ENCODE measurements at regions not wholly inside any gene's neighbourhood (a gene's known extent, or its start where the extent isn't known, plus 50 kb on each side); places are given as distances from the start of the nearest gene placed in this dataset.

DNA sequence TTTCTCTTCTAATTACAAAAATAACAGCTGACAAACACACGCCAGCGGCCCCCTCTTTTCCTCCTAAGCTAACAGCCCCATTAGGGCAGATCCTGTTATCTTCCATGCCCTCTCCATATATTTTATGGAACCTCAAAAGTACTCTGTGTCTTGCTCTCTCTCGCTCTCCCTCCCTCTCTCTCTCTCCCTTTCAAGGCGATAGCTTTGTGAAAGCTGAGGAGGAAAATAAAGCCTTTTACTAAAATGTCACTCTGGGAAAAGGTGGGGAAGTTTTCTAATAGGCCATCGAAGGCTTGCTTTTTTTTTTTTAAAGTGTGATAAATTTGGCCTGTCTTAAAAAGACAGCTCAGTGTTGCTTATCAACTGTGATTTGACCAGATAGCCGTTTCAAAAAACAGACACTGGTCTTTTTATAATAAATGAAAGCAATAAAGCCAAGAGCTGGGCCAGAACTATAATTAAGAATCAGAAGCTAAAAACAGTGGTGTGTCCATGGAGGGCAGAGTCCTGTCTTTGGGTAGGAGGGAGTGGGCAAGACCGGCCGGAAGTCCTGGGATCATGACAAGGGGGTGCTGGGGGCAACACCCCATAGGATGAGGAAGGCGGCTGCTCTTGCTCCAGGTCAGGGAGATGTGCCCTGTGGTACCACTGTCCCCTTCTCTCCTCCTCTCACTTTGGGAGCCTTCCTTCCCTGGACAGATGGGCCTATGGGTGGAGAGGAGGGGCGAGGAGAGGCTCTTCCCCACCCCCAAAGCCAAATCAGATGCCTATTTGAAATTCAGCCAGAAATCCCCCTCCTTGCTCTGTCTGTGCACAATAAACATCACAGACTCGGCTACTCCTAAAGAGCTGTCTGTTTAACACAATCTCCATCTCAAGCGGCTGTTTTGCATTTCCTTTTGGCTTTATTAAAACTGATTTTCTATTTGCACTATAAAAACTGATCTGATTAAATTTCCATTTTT lies 267.2 kb downstream of the BUD13 start:
- in situ Hi-C loops (cut with HindIII; ENCODE audit: low pct_unique_long_range_greater_than_20kb, low sequenced_read_pairs) = no loop called here
- no peak for DNase-seq (ENCODE audit: low read depth)

DNA sequence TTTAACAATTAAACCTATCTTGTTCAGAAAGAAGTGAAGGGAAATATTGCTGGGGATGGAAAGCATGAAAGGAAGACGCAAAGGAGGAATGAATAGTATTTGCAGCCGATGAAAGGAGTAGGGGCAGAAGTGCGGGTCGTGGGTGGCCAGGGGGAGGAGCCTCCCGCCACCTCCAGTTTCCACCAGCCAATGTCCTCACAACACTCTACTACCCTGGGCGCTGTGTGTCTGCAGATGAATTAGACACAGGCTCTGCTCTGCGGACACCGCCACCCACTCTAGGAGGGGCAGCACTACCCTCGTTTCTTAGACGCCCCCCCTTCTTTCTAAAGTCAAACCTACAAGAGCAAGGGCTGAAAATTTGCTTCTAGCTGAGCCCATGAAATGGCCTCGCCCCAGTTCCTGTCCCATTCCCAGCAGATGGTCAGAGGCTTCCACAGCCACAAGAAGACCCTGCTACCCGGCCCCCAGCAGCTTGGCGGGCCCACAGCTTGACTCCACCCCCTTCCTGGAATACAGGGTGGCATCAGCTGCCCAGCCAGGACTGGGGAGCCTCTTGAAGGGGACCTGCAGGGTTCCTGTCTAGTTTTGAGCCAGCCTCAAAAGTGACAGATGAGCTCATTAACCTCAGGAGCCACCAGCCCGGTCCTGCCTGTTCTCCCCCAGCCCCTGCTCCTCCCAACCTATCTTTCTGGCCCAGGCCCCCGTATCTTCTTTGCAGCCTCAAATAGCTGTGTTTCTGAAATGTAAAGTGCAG lies 268.1 kb downstream of the BUD13 start:
- in situ Hi-C loops (cut with HindIII; ENCODE audit: low pct_unique_long_range_greater_than_20kb, low sequenced_read_pairs) = no loop called here

DNA sequence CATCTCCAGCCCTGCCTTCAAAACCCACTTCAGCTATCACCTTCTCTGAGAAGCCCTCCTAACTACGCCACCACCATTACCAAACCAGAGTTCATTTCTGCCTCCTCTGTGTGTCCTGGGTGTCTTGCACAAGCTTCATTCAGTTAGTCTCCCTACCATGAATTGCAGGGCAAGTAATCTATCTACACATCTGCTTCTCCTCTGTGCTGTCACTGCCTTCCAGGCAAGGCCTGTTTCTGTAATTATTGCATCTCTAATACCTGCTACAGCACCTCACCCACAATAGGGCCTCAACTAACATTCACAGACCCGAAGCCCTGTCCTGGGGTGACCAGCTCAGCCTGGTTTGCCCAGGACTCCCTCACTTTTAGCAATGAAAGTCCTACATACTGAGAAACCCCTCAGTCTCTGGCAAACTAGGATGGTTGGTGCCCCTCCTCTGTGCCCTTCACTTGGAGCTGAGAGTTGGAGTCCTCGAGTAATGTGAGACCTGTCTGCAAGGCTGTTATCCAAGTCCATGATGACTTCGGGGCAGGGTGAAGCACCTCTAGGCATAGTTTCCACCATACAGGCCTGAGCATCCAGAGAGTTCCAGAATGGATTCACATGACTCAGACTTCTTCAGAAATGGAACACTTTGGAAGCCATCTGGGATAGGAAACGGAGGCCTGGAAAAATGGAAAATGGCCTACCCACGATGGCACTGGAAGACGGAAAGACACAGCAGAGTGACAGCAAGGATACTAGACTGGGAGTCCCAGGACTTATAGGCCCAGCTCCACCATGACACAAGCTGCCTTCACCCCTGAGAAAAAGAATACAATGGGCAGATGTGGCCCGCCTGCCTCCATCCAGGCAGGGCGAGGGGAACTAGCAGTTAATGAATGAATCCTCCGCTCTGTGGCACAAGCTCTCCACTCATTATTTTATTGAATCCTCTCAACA lies 269.3 kb downstream of the BUD13 start:
- no peak for DNase-seq (ENCODE audit: low read depth)
- in situ Hi-C loops (cut with HindIII; ENCODE audit: low pct_unique_long_range_greater_than_20kb, low sequenced_read_pairs) = no loop called here

More for the DNA sequence above, 268.1 kb downstream of the BUD13 start:
- no peak for DNase-seq (ENCODE audit: low read depth)

DNA sequence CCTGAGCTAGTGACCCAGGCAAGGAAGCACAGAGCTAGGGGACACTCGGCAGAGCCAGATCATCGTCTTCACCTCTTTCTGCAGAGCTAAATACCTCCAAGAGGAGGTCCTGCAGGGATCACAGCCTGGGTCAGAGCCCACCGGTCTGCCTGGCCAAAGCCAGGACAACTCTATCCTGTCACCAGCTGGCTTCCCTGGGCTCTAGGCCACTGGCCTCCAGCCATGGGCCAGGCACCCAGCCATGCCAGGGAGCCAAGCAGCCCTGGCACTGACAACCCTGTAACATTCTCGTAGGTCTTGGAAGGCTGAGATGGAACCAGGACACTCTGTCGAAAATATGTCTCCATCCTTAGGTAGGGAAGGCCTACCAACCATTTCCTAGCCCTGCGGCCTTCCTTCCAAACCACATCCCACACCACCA lies 270.1 kb downstream of the BUD13 start:
- DNase-seq (ENCODE audit: low read depth) = no peak
- in situ Hi-C loops (cut with HindIII; ENCODE audit: low pct_unique_long_range_greater_than_20kb, low sequenced_read_pairs) = no loop called here

DNA sequence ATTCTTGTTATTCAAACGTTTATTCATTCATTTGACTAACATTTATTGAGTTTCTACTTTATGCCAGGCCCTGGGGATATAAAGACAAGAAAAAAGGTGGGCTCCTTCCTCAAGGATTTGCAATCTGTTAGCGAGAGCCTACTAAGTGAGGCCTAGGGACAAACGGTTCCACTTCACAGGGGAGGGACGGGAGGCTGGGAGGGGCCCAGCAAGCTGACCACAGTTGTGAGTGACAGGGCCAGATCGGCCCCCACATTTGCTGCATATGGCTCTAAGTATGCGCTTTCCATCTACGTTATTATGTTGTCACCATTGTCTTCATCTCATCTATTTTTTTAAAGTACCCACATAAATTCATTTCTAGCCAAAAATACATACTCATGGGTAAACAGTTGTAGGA lies 271.1 kb downstream of the BUD13 start:
- DNase-seq (ENCODE audit: low read depth) = no peak
- in situ Hi-C loops (cut with HindIII; ENCODE audit: low pct_unique_long_range_greater_than_20kb, low sequenced_read_pairs) = no loop called here

DNA sequence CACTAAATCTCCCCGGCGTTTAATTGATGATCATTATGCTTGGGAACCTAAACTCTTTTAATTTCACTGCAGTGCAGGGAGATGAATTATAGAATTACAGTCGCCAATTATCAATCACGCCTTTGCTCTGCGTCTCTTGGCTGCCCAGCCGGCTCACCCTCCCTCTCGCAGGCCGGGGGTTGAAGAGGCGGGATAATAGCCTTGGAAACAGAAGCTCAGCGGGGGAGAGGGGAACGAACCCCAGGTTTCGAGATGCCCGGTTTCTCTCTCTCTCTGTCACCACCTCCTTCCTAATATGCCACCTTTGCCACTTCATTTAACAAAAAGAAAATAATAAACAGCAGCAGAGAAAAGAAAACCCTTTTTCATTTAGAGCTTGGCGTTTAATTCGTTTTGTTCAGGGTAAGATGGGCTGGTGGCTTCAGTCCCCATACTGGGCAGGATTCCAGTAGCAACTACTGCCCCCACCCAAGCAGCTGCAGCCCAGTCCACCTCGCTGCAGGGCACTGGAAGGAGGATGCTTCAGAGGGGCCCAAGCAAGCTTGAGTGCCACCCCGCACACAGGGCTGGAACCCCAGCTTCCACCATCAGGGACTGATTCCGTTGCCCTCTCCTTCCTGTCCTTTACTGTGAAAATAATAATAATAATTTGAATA lies 271.7 kb downstream of the BUD13 start:
- in situ Hi-C loops (cut with HindIII; ENCODE audit: low pct_unique_long_range_greater_than_20kb, low sequenced_read_pairs) = no loop called here
- no peak for DNase-seq (ENCODE audit: low read depth)

DNA sequence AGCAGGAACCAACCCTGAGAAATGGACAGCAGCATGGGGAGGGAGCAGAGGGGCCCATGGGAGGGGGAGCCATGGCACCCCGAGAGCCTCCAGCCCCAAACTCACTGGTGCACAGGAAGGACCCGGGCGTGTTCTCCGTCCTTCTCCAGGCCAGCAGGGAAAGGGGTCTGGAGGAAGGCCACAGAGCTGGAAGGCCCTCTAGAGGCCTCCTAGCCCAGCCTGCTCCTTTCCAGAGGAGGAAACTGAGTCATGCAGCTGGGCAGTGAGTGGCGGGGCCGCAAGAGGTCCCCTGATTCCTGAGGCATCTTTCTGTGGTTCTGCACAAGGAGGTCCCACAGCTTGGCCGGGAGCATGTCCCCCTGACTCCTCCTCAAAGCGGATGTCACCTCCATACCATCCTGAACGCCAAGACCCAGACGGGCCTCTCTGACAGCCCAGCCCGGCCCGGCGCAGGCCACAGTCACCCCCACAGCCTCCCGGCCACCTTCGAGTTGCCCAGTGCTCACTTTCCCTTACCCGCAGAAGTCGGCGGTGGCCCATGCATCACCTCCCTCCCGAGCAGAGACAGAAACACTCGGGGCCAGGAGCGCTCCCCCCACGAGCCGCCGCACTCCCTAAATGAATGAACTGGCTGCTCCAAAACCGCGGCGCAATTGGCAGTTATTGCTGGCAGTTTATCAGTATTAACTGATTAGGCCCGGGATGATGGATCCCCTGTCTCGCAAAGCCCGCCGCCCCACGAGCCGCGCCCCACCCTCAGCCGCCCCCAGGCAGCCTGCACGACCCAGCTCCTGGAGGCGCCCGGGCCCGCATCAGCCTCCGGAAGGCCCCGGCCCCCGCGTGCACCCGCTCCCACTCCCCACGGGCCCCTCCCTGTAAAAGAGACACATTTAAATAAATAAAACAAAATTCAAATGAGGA lies 272.5 kb downstream of the BUD13 start:
- in situ Hi-C loops (cut with HindIII; ENCODE audit: low pct_unique_long_range_greater_than_20kb, low sequenced_read_pairs) = no loop called here
- DNase-seq (ENCODE audit: low read depth) = no peak

DNA sequence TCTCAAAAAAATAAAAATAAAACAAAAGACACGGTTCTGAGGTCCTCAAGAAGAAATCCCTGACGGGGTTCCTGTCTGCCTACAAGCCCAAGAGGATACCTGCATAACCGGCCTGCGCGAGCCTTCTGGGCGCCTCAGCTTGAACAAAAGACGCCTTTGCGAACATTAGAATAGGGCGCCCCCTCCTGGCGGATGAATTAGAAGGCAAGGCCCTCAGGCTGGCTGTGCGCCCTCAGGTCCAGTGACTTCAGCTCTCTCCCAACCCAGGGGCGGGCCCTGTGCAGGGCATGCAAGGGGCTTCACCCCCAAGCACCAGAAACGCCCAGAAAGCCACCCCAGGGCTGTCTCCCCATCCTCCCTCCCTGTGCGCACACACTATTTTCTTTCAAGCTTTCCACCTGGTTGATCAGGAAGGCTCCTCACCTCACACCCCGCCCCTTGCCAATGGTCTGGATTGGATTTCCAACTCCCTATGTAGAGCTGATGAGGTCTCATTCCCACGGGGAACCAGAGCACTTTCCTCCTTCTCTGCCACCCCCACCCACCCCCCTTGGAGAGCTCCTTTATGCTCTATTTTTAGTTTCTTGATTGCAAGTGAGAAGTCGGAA lies 273.3 kb downstream of the BUD13 start:
- in situ Hi-C loops (cut with HindIII; ENCODE audit: low pct_unique_long_range_greater_than_20kb, low sequenced_read_pairs) = no loop called here
- peak; percentile 3 for DNase-seq (ENCODE audit: low read depth)

DNA sequence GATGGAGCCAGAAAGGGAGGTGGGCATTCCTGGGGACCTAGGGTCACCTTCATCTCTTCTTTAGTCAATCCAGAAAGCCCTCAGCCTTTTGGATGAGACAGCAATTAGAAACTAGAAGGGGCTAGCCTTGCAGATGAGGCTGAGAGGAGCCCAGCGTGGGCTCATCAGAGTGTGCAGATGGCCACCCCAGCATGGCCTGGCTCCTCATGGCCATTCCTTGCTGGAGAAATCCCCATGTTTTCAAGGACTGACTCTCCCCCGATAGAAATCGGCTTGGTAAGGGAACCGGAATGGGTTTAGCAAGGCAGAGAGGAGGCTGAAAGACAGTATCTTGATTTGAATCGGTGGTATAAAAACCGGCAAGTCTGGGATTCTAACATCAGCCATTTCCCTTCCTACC lies 274.6 kb downstream of the BUD13 start:
- in situ Hi-C loops (cut with HindIII; ENCODE audit: low pct_unique_long_range_greater_than_20kb, low sequenced_read_pairs) = no loop called here
- no peak for DNase-seq (ENCODE audit: low read depth)

DNA sequence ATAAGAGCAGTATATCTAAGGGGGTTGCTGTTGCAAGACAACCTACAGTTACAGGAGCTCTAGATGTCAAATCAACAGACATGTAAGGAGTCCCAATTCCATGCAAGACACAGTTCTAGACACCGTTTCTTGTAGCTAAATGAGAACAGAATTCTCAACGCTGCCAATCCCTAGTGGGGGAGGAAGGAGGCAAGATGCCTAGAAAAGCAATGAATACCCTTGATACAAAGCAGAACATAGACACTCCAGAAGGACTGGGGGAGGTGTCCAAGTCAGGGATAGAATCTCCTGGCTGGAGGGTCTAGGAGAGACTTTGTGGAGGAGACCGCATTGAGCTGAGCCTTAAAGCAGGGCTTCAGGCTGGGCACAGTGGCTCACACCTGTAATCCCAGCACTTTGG lies 280.2 kb downstream of the BUD13 start:
- no peak for DNase-seq (ENCODE audit: low read depth)
- in situ Hi-C loops (cut with HindIII; ENCODE audit: low pct_unique_long_range_greater_than_20kb, low sequenced_read_pairs) = no loop called here

DNA sequence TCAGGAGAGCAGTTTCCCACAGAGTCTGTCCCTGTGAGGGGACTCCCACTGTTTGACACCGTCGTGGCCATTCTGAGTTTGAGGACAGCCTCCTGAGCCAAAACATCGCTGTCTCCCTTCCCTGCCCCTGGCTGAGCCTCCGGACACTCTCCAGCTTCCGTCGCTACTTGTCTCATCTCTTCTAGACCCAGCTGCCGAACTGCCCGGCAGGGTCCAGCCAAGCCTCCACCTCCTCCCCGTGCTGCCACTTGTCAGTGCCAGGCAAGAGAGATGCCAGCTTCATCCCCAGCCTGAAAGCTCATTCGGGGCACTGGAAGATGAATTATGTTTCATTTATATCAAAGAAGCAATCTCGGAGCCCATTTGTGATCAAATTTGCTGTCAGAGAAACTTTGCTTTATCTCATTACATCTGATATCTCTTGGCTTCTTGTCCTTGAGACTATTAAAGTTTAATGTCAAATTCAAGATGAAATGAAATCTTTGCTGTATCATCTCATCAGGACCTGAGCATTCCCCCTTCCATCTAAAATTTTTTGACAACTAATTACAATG lies 283.9 kb downstream of the BUD13 start:
- in situ Hi-C loops (cut with HindIII; ENCODE audit: low pct_unique_long_range_greater_than_20kb, low sequenced_read_pairs) = no loop called here
- no peak for DNase-seq (ENCODE audit: low read depth)

DNA sequence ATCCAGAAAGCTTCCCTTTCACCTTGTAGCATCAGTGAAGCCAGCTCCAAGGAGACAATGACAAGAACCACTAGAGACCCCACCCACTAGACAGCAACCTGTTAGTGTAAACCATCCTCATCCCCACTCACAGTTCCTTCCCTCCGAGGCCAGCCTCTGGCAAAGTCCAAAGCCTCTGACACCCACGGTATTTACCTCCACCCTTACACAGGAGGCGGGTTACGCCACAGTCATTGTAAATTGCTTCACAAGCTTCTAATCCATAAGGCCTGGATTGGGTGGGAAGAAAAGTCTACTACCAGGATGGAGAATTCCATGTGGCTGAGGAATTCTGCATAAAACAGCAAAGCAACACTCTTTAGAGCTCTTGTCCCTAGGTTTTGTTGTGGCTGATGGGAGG lies 287.4 kb downstream of the BUD13 start:
- in situ Hi-C loops (cut with HindIII; ENCODE audit: low pct_unique_long_range_greater_than_20kb, low sequenced_read_pairs) = no loop called here

DNA sequence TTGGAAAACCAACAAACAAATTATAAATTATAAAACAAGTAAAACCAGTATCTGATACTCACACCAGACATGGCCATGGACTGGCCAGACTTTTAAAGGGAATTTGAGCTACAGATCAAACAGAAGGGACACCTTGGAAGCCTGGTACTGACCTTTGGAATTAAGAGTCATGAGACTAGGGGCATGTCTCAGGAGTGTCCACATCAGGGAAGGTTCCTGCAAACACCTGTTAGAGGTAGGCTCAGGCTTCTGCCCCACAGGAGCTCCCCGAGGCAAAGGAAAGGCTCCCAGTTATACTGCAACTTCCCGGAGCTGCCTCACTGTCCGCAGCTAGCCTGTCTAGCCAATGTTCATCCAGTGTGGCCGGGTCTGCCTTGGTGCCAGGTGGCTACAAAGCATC lies 290.1 kb downstream of the BUD13 start:
- in situ Hi-C loops (cut with HindIII; ENCODE audit: low pct_unique_long_range_greater_than_20kb, low sequenced_read_pairs) = no loop called here
- DNase-seq (ENCODE audit: low read depth) = no peak

More for the DNA sequence above, 287.4 kb downstream of the BUD13 start:
- no peak for DNase-seq (ENCODE audit: low read depth)

DNA sequence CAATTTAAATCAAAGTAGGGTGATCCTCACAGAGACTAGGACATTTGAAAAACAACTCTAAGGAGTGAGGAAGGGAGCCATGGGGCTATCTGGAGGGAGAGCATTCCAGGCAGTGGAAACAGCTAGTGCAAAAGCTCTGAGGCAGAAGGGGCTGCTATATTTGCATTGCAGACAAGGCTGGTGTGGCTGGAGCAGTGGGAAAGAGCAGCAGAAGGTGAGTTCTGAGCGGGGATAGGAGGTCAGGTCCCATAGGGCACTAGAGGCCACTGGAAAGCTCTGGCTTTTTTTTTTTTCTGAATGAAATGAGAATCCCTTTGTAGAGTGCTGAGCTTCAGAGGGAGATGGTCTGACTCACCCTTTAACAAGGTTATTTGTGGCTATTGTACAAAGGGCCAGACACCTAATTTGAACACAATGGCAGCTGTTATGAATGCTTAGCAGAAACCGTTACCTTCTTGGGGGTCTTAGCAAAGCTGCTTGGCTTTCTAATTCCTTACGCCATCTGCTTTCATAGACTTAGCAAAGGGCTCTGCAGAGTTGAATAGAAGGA lies 291.6 kb downstream of the BUD13 start:
- no peak for DNase-seq (ENCODE audit: low read depth)
- in situ Hi-C loops (cut with HindIII; ENCODE audit: low pct_unique_long_range_greater_than_20kb, low sequenced_read_pairs) = no loop called here

DNA sequence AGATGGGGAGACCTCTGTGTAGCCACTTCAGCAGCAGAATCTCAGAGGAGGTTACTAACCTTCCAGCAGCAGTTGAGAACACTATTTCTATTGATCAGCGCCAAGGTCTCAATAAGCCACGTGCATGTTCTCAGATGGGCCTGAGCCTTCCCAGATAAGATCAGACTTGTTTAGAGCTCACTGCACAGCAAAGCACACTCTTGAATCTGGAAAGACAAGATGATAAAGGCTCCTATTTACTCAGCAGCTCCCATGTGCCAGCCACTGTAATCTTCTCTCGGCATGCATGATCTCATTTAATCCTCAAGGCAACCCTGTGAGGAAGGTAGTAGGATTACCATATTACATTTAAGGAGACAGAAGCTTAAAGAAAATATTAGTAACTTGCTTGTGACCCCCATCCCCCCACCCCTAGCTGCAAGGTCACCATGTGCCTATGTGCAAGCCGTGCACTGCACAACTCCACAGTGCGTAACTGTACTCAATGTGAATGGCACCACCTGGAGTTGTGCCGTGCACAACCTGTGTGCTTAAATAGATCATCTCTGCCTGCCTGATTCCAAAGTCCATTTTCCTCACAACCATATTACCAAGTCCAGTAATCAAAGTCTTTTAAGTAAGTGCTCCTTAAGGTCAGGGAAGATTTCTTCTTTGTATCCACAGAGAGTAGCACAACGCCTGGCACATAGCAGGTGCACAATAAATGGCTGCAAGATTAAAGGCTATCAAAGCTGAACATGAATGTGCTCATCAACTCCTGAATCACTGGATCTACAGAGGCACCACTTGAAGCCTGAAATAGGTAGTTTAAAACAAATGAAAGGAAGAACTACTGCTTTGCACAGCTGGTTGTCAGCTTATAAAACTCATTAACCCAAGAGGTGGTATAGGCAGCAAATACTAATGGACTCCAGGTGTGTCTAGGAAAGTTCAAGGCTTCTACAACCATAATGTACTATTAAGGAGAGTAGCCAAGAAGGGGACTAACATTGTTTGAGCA lies 293.8 kb downstream of the BUD13 start:
- in situ Hi-C loops (cut with HindIII; ENCODE audit: low pct_unique_long_range_greater_than_20kb, low sequenced_read_pairs) = no loop called here
- no peak for DNase-seq (ENCODE audit: low read depth)

Measured in Caki2 (cell line).